ENCODE measurements at regions not wholly inside any gene's neighbourhood (a gene's known extent, or its start where the extent isn't known, plus 50 kb on each side); places are given as distances from the start of the nearest gene placed in this dataset.

- Mint-ChIP-seq H3K9me3 (no peaks in the 10 kb centered on the region), H3K27me3 (no peaks in the 10 kb centered on the region), H3K27ac (ENCODE audit: low read depth) (no peak overlapping the region), H3K4me3 (no peak overlapping the region), H3K36me3 (ENCODE audit: insufficient read depth) (peaks cover 1% of the 10 kb centered on the region), H3K4me1 (no peaks in the 10 kb centered on the region)
- no peak for DNase-seq (ENCODE audit: low spot score in 2 of 2)
- no peak for ATAC-seq (replicated peaks; ENCODE audit: extremely low read depth, poor library complexity, severe bottlenecking)
Observed at GRCh38 chr1:199057322-199057721, 418.5 kb downstream of the PTPRC start.

- Mint-ChIP-seq H3K4me3 (no peak overlapping the region), H3K27me3 (no peaks in the 10 kb centered on the region), H3K4me1 (no peaks in the 10 kb centered on the region), H3K36me3 (ENCODE audit: insufficient read depth) (peaks cover 1% of the 10 kb centered on the region), H3K27ac (ENCODE audit: low read depth) (no peak overlapping the region), H3K9me3 (no peaks in the 10 kb centered on the region)
- ATAC-seq (replicated peaks; ENCODE audit: extremely low read depth, poor library complexity, severe bottlenecking) (no peak), DNase-seq (ENCODE audit: low spot score in 2 of 2) (no peak)
Observed at GRCh38 chr1:199058281-199058680, 419.4 kb downstream of the PTPRC start.

GRCh38 chr1:199064971-199065370, 426.1 kb downstream of the PTPRC start:
- H3K27ac Mint-ChIP-seq (ENCODE audit: low read depth): no peak overlapping the region
- no peaks in the 10 kb centered on the region for H3K9me3 Mint-ChIP-seq
- no peaks in the 10 kb centered on the region for H3K27me3 Mint-ChIP-seq
- peaks cover 1% of the 10 kb centered on the region for H3K36me3 Mint-ChIP-seq (ENCODE audit: insufficient read depth)
- ATAC-seq (replicated peaks; ENCODE audit: extremely low read depth, poor library complexity, severe bottlenecking) (no peak), DNase-seq (ENCODE audit: low spot score in 2 of 2) (no peak)
- H3K4me1 Mint-ChIP-seq: no peaks in the 10 kb centered on the region
- H3K4me3 Mint-ChIP-seq: no peak overlapping the region

GRCh38 chr1:199067483-199067882, 428.6 kb downstream of the PTPRC start:
- DNase-seq (ENCODE audit: low spot score in 2 of 2) (no peak), ATAC-seq (replicated peaks; ENCODE audit: extremely low read depth, poor library complexity, severe bottlenecking) (no peak)
- H3K27me3 Mint-ChIP-seq: no peaks in the 10 kb centered on the region
- H3K36me3 Mint-ChIP-seq (ENCODE audit: insufficient read depth): no peaks in the 10 kb centered on the region
- no peaks in the 10 kb centered on the region for H3K4me1 Mint-ChIP-seq
- no peak overlapping the region for H3K27ac Mint-ChIP-seq (ENCODE audit: low read depth)
- no peaks in the 10 kb centered on the region for H3K9me3 Mint-ChIP-seq
- no peak overlapping the region for H3K4me3 Mint-ChIP-seq

GRCh38 chr1:199071080-199071479, 432.2 kb downstream of the PTPRC start:
- no peak overlapping the region for H3K4me3 Mint-ChIP-seq

GRCh38 chr1:199073166-199073565, 434.3 kb downstream of the PTPRC start:
- ATAC-seq (replicated peaks; ENCODE audit: extremely low read depth, poor library complexity, severe bottlenecking) (no peak), DNase-seq (ENCODE audit: low spot score in 2 of 2) (no peak)
- Mint-ChIP-seq H3K4me1 (no peaks in the 10 kb centered on the region), H3K9me3 (no peaks in the 10 kb centered on the region), H3K4me3 (no peak overlapping the region), H3K36me3 (ENCODE audit: insufficient read depth) (no peaks in the 10 kb centered on the region), H3K27me3 (no peaks in the 10 kb centered on the region), H3K27ac (ENCODE audit: low read depth) (peak overlapping the region; percentile 58)

More at GRCh38 chr1:199071080-199071479, 432.2 kb downstream of the PTPRC start:
- DNase-seq (ENCODE audit: low spot score in 2 of 2) (no peak), ATAC-seq (replicated peaks; ENCODE audit: extremely low read depth, poor library complexity, severe bottlenecking) (no peak)
- H3K4me1 Mint-ChIP-seq: no peaks in the 10 kb centered on the region
- no peaks in the 10 kb centered on the region for H3K36me3 Mint-ChIP-seq (ENCODE audit: insufficient read depth)
- H3K27ac Mint-ChIP-seq (ENCODE audit: low read depth): no peak overlapping the region
- H3K9me3 Mint-ChIP-seq: no peaks in the 10 kb centered on the region
- no peaks in the 10 kb centered on the region for H3K27me3 Mint-ChIP-seq

- no peak for DNase-seq (ENCODE audit: low spot score in 2 of 2)
- no peak overlapping the region for H3K27ac Mint-ChIP-seq (ENCODE audit: low read depth)
- H3K36me3 Mint-ChIP-seq (ENCODE audit: insufficient read depth): no peaks in the 10 kb centered on the region
- H3K4me1 Mint-ChIP-seq: no peaks in the 10 kb centered on the region
- ATAC-seq (replicated peaks; ENCODE audit: extremely low read depth, poor library complexity, severe bottlenecking): no peak
- H3K27me3 Mint-ChIP-seq: no peaks in the 10 kb centered on the region
- H3K9me3 Mint-ChIP-seq: no peaks in the 10 kb centered on the region
- H3K4me3 Mint-ChIP-seq: no peak overlapping the region
Observed at GRCh38 chr1:199075792-199076191, 437.0 kb downstream of the PTPRC start.

GRCh38 chr1:199079994-199080393, 441.2 kb downstream of the PTPRC start:
- Mint-ChIP-seq H3K9me3 (no peaks in the 10 kb centered on the region), H3K27me3 (no peaks in the 10 kb centered on the region), H3K36me3 (ENCODE audit: insufficient read depth) (no peaks in the 10 kb centered on the region), H3K4me1 (no peaks in the 10 kb centered on the region), H3K27ac (ENCODE audit: low read depth) (no peak overlapping the region), H3K4me3 (no peak overlapping the region)
- ATAC-seq (replicated peaks; ENCODE audit: extremely low read depth, poor library complexity, severe bottlenecking): no peak
- no peak for DNase-seq (ENCODE audit: low spot score in 2 of 2)

- DNase-seq (ENCODE audit: low spot score in 2 of 2): no peak
- no peak overlapping the region for H3K27ac Mint-ChIP-seq (ENCODE audit: low read depth)
- H3K9me3 Mint-ChIP-seq: no peaks in the 10 kb centered on the region
- H3K27me3 Mint-ChIP-seq: no peaks in the 10 kb centered on the region
- H3K4me3 Mint-ChIP-seq: no peak overlapping the region
- H3K36me3 Mint-ChIP-seq (ENCODE audit: insufficient read depth): no peaks in the 10 kb centered on the region
- H3K4me1 Mint-ChIP-seq: peaks cover under 1% of the 10 kb centered on the region
- ATAC-seq (replicated peaks; ENCODE audit: extremely low read depth, poor library complexity, severe bottlenecking): no peak
Observed at GRCh38 chr1:199081739-199082138, 442.9 kb downstream of the PTPRC start.

GRCh38 chr1:199082778-199083389, 444.0 kb downstream of the PTPRC start:
- Mint-ChIP-seq H3K27ac (ENCODE audit: low read depth) (no peak overlapping the region), H3K4me1 (peaks cover 10% of the 10 kb centered on the region), H3K27me3 (no peaks in the 10 kb centered on the region), H3K4me3 (no peak overlapping the region), H3K9me3 (no peaks in the 10 kb centered on the region), H3K36me3 (ENCODE audit: insufficient read depth) (no peaks in the 10 kb centered on the region)
- ATAC-seq (replicated peaks; ENCODE audit: extremely low read depth, poor library complexity, severe bottlenecking) (no peak), DNase-seq (ENCODE audit: low spot score in 2 of 2) (no peak)

GRCh38 chr1:199083680-199084079, 444.8 kb downstream of the PTPRC start:
- no peak for DNase-seq (ENCODE audit: low spot score in 2 of 2)

GRCh38 chr1:199084293-199084692, 445.5 kb downstream of the PTPRC start:
- no peak overlapping the region for H3K27ac Mint-ChIP-seq (ENCODE audit: low read depth)
- H3K4me3 Mint-ChIP-seq: no peak overlapping the region
- ATAC-seq (replicated peaks; ENCODE audit: extremely low read depth, poor library complexity, severe bottlenecking) (no peak), DNase-seq (ENCODE audit: low spot score in 2 of 2) (no peak)
- H3K27me3 Mint-ChIP-seq: no peaks in the 10 kb centered on the region
- peaks cover 18% of the 10 kb centered on the region for H3K4me1 Mint-ChIP-seq
- no peaks in the 10 kb centered on the region for H3K36me3 Mint-ChIP-seq (ENCODE audit: insufficient read depth)
- H3K9me3 Mint-ChIP-seq: no peaks in the 10 kb centered on the region

More at GRCh38 chr1:199083680-199084079, 444.8 kb downstream of the PTPRC start:
- ATAC-seq (replicated peaks; ENCODE audit: extremely low read depth, poor library complexity, severe bottlenecking): no peak
- Mint-ChIP-seq H3K27ac (ENCODE audit: low read depth) (no peak overlapping the region), H3K36me3 (ENCODE audit: insufficient read depth) (no peaks in the 10 kb centered on the region), H3K4me1 (peaks cover 13% of the 10 kb centered on the region), H3K27me3 (no peaks in the 10 kb centered on the region), H3K4me3 (no peak overlapping the region), H3K9me3 (no peaks in the 10 kb centered on the region)

GRCh38 chr1:199085903-199086302, 447.1 kb downstream of the PTPRC start:
- ATAC-seq (replicated peaks; ENCODE audit: extremely low read depth, poor library complexity, severe bottlenecking) (no peak), DNase-seq (ENCODE audit: low spot score in 2 of 2) (no peak)
- Mint-ChIP-seq H3K9me3 (no peaks in the 10 kb centered on the region), H3K36me3 (ENCODE audit: insufficient read depth) (no peaks in the 10 kb centered on the region), H3K4me1 (peaks cover 21% of the 10 kb centered on the region), H3K27ac (ENCODE audit: low read depth) (no peak overlapping the region), H3K27me3 (no peaks in the 10 kb centered on the region), H3K4me3 (no peak overlapping the region)
